ENCODE measurements at regions not wholly inside any gene's neighbourhood (a gene's known extent, or its start where the extent isn't known, plus 50 kb on each side); places are given as distances from the start of the nearest gene placed in this dataset.

- no peak for TF ChIP-seq CTCF (conservative IDR thresholded peaks at IDR 0.05)
- no peak overlapping the region for H3K27ac ChIP-seq
Measured at GRCh38 chr11:30724274-30724673, 138.1 kb upstream of the MPPED2 start.

- no peak overlapping the region for H3K27ac ChIP-seq
- TF ChIP-seq CTCF (conservative IDR thresholded peaks at IDR 0.05): no peak
Measured at GRCh38 chr11:30719371-30719770, 133.2 kb upstream of the MPPED2 start.

- H3K27ac ChIP-seq: no peak overlapping the region
- TF ChIP-seq CTCF (conservative IDR thresholded peaks at IDR 0.05): no peak
Measured at GRCh38 chr11:30717641-30718040, 131.5 kb upstream of the MPPED2 start.

GRCh38 chr11:30717009-30717408 is 130.9 kb upstream of the MPPED2 start:
- no peak overlapping the region for H3K27ac ChIP-seq
- no peak for TF ChIP-seq CTCF (conservative IDR thresholded peaks at IDR 0.05)

- no peak for TF ChIP-seq CTCF (conservative IDR thresholded peaks at IDR 0.05)
- H3K27ac ChIP-seq: no peak overlapping the region
Measured at GRCh38 chr11:30712749-30713148, 126.6 kb upstream of the MPPED2 start.

- no peak overlapping the region for H3K27ac ChIP-seq
- no peak for TF ChIP-seq CTCF (conservative IDR thresholded peaks at IDR 0.05)
Measured at GRCh38 chr11:30710221-30710620, 124.1 kb upstream of the MPPED2 start.

GRCh38 chr11:30707110-30707509 is 121.0 kb upstream of the MPPED2 start:
- no peak for TF ChIP-seq CTCF (conservative IDR thresholded peaks at IDR 0.05)
- H3K27ac ChIP-seq: no peak overlapping the region
